HUES64 (cell line): ENCODE measurements at regions not wholly inside any gene's neighbourhood (a gene's known extent, or its start where the extent isn't known, plus 50 kb on each side); places are given as distances from the start of the nearest gene placed in this dataset.

ENCODE experiments used
- H3K27ac ChIP-seq: 2 replicates; pipeline ENCODE4 v1.7.0; 2013; ENCODE audit warnings: low read depth, low read length, inconsistent platforms
- H3K27me3 ChIP-seq: 2 replicates; pipeline ENCODE4 v1.6.1; 2013; ENCODE audit warnings: mild to moderate bottlenecking, low read length; ENCODE audit not compliant: insufficient read depth
- H3K36me3 ChIP-seq: 2 replicates; pipeline ENCODE4 v1.6.1; 2013; ENCODE audit warnings: mild to moderate bottlenecking, low read length; ENCODE audit not compliant: insufficient read depth
- H3K4me1 ChIP-seq: 2 replicates; pipeline ENCODE4 v1.6.1; 2013; ENCODE audit warnings: mild to moderate bottlenecking, low read length, moderate library complexity; ENCODE audit not compliant: insufficient read depth
- H3K4me3 ChIP-seq: 2 replicates; pipeline ENCODE4 v1.5.1; 2013; ENCODE audit warnings: mild to moderate bottlenecking, low read length, moderate library complexity
- H3K9ac ChIP-seq: 2 replicates; pipeline ENCODE4 v1.6.1; 2013; ENCODE audit warnings: mild to moderate bottlenecking, low read depth, low read length
- H3K9me3 ChIP-seq: 2 replicates; pipeline ENCODE4 v1.6.1; 2013; ENCODE audit warnings: low read depth, low read length; ENCODE audit not compliant: insufficient read depth
- WGBS: fragments of 150-250, 120-280 bp; methylation state at CpG from one replicate; pipeline ENCODE4 v1.1.7; 2013; ENCODE audit warnings: missing lambda C conversion rate; 5-methylcytosine and 5-hydroxymethylcytosine counted together

DNA sequence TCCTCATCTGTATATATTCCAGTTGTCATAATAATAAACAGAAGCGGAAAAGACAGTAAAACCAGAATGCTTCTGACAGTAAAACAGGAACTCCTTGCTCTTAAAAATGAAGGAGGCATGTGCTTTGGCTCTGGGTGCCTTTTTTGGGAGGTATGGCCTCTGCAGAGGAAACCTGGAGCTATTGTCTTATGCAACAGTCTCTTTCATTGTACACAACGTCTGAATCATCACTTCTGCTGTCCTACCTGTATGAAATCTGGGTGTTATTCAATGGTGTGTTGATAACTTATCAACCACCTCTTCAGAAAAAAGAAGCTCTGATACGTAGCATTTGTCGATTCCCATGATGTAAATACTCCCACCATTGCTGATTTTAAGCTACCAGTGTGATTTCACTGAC lies 64.8 kb downstream of the CDCA7 start:
- H3K4me3 ChIP-seq, result no peak overlapping the region
- H3K36me3 ChIP-seq, result no peaks in the 10 kb centered on the region
- H3K4me1 ChIP-seq, result peaks cover 15% of the 10 kb centered on the region
- no peak overlapping the region for H3K27ac ChIP-seq
- H3K9me3 ChIP-seq, result no peaks in the 10 kb centered on the region
- 94% methylated on average over 1 of the region's 4 CpGs for WGBS
- no peak overlapping the region for H3K9ac ChIP-seq
- peaks cover 2% of the 10 kb centered on the region; the same call in 1 of the 2 replicates for H3K27me3 ChIP-seq

DNA sequence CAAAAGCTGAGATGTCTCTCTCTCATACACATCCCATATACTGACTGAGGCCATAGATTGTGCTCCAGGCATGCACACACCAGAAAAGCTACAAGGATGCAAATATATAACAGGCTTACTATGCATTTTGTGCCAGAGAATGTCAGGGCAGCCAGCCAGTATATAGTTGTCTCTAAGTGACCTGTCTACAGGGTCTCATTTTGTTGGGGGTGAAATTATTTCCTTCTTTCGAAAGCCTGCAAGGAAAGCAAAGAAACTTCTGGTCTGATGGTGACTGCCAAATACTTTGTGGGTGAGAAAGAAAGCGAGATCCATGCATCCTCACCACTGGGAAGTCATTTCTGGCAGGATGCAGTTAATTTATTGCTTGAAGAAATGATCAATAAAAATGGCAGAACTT lies 70.2 kb downstream of the CDCA7 start:
- no peak overlapping the region for H3K9ac ChIP-seq
- H3K27me3 ChIP-seq, result peaks cover 2% of the 10 kb centered on the region; the same call in 1 of the 2 replicates
- H3K36me3 ChIP-seq, result no peaks in the 10 kb centered on the region
- no peak overlapping the region for H3K4me3 ChIP-seq
- no peak overlapping the region for H3K27ac ChIP-seq
- H3K4me1 ChIP-seq, result no peaks in the 10 kb centered on the region
- H3K9me3 ChIP-seq, result no peaks in the 10 kb centered on the region
- WGBS, result 96% methylated on average over 2 of the region's 2 CpGs

DNA sequence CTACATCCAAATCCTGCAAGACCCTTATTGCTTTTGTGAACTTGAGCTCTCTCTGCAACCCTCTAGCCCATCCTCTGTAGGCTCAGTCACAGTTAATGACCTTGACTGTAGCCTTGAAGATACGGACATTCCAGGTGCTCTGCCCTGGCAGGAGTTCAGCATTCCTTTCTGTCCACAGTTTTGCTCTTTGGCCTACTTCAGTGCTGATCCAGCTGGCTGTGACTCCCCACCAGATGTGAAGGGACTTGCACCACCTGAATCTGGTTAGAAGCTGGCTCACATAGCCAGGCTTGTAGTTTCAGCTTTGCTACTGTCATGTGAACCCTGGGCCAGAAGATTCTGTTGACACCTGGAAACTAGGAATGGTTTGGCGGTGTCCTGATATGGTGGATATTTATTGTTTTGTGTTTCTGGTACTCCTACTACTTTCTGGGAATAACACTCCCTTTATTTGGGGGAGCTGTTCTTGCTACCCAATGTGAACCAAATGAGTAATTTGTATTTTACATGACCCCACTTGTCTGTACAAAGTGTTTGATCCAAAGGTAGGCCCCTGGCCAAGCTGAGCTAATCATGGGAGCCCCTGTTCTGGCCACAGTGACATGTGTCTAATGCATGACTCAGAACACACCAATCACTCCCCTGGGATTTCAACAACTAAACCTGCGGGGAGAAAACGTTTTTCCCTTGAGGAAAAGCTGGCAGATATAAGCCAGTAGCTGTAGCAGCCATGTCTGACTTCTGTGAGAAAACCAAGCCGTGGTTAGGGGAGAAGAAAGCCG lies 73.4 kb downstream of the CDCA7 start:
- Histone ChIP-seq H3K4me3 (no peak overlapping the region), H3K9ac (no peak overlapping the region), H3K4me1 (no peaks in the 10 kb centered on the region), H3K9me3 (no peaks in the 10 kb centered on the region), H3K36me3 (no peaks in the 10 kb centered on the region), H3K27me3 (no peaks in the 10 kb centered on the region), H3K27ac (no peak overlapping the region)
- WGBS, result 91% methylated on average over 6 of the region's 6 CpGs

DNA sequence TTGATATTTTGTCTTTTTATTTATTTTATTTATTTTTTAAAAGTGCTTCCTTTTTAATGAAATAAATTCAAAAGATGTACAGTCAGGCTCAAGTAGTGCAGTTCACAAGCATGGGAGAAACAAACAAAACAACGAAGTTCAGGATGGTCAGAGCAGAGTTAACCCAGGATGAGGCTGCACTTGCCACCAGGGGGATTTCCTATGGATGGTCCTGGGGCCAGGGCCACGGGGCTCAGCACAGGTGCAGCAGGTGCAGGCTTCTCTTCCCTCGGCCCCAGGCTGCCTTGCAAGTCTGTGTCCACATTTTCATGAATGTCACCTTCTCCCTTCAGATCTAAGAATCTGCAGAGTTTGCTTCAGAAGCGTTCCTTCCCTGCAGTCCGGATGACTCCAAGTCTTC lies 76.5 kb downstream of the CDCA7 start:
- Histone ChIP-seq H3K36me3 (no peaks in the 10 kb centered on the region), H3K4me3 (no peak overlapping the region), H3K4me1 (no peaks in the 10 kb centered on the region), H3K9ac (no peak overlapping the region), H3K27me3 (no peaks in the 10 kb centered on the region), H3K9me3 (no peaks in the 10 kb centered on the region), H3K27ac (no peak overlapping the region)
- 87% methylated on average over 5 of the region's 5 CpGs for WGBS

DNA sequence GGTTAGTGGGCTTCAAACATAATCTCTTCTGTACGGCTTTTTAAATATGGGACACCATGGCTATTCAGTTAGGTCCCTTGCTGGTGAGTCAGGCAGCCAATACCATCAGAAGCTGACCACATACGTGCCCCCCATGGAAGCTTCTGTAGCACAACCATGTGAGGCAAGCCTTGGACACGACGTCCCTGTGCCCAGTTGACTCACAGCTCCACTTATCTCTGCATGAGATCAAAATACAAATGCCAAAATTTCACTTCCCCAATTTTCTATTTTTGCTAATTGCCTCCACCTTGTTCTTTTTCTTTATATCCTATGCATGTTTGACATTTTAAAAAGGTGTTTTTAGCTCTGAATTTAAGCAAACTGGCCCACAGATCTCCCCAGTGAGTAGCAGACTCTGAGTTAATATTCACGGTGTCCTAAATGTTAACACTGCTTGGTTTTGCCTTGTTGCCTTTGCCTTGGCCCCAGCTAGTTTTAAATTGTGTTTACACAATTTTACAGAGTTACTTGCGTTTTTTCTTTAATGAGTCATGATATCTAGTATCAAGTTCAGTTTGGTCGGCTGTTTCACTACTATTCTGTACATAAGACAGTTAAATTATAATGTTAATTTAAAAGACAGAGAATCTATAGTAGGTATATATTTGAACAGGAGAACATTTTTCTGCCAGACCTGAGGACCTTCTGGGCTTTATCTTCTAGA lies 77.5 kb downstream of the CDCA7 start:
- no peaks in the 10 kb centered on the region for H3K27me3 ChIP-seq
- WGBS, result 90% methylated on average over 7 of the region's 7 CpGs
- no peak overlapping the region for H3K9ac ChIP-seq
- H3K27ac ChIP-seq, result no peak overlapping the region
- H3K4me1 ChIP-seq, result no peaks in the 10 kb centered on the region
- H3K4me3 ChIP-seq, result no peak overlapping the region
- H3K9me3 ChIP-seq, result no peaks in the 10 kb centered on the region
- no peaks in the 10 kb centered on the region for H3K36me3 ChIP-seq

DNA sequence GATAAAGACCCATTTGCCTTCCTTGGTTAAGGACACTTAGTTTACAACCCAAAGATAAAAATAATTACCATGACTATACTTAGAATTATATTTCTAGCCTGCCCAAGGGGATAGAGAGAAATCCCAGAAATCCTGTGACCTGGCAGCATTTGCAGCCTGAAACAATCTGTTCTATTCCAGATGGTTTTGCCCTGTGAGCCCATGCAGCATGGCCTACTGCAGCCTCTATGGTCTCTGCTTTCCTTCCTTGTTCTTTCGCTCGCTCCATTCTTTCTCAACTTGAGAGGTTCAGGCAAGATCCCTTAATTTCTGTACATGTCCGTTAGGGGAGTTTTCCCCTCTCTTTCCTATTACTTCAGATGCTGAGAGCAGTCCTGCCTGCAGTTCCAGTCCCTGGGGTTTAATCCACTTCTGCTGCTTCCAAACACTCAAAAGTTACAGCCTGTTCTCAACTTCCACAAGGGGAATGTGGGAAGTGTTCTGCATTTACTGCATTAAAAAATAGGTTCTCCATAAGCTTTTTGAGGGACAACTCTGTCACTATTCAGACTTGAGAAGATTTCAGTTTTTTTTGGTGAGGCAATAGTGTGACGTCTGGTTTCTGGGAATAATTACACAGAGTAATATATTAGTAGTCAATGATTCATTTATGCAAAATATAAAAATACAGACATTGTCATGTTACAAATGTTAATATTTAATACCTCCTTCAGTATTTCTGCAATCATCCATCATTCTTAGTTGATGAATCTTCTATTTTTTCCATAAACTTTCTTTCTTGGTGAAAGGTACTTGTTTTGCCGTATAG lies 80.3 kb downstream of the CDCA7 start:
- Histone ChIP-seq H3K36me3 (no peaks in the 10 kb centered on the region), H3K9me3 (no peaks in the 10 kb centered on the region), H3K9ac (no peak overlapping the region), H3K27ac (no peak overlapping the region), H3K4me3 (no peak overlapping the region), H3K27me3 (no peaks in the 10 kb centered on the region), H3K4me1 (no peaks in the 10 kb centered on the region)
- 97% methylated on average over 3 of the region's 5 CpGs for WGBS

DNA sequence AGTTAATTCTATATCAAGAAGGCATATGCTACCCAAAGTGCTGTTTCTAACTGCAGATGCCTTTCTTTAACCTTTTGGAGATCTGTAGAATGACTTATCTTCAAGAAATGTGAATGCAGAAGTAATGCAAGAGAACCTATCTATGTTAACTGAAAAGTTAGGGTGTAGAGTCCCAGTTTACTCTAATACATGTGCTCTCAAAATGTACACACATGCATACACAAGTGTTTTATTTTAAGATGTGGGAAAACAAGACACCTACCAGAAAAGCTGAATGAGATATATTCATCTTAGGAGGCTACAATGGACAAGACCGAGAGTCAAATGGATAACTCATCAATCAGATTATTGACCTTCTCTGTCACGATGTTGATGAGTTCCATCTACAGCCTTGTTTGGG lies 80.9 kb downstream of the CDCA7 start:
- H3K4me3 ChIP-seq, result no peak overlapping the region
- H3K9ac ChIP-seq, result no peak overlapping the region
- no peaks in the 10 kb centered on the region for H3K27me3 ChIP-seq
- no peak overlapping the region for H3K27ac ChIP-seq
- no peaks in the 10 kb centered on the region for H3K4me1 ChIP-seq
- no peaks in the 10 kb centered on the region for H3K9me3 ChIP-seq
- H3K36me3 ChIP-seq, result no peaks in the 10 kb centered on the region
- WGBS, result 87% methylated on average over 2 of the region's 2 CpGs

DNA sequence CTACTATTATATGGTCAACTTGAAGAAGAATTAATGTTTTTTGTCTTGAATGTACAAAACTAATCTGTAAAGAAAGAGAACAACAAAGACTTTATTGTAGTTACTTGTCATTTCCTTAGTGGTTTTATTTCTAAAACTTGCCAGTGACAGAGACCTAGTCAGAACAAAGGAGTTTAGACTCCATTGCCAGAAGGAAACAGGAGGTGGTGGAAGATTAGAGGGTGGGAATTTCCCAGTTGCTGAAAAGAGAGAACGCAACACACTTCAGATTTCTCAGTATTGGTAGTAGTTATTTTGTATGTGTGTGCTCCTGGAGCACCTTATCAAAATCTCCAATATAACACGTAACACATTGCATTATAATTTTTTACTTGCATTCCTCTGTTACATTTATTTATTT lies 81.4 kb downstream of the CDCA7 start:
- Histone ChIP-seq H3K9ac (no peak overlapping the region), H3K27ac (no peak overlapping the region), H3K27me3 (no peaks in the 10 kb centered on the region), H3K4me3 (no peak overlapping the region), H3K4me1 (no peaks in the 10 kb centered on the region), H3K36me3 (no peaks in the 10 kb centered on the region), H3K9me3 (no peaks in the 10 kb centered on the region)
- 100% methylated on average over 1 of the region's 2 CpGs for WGBS

DNA sequence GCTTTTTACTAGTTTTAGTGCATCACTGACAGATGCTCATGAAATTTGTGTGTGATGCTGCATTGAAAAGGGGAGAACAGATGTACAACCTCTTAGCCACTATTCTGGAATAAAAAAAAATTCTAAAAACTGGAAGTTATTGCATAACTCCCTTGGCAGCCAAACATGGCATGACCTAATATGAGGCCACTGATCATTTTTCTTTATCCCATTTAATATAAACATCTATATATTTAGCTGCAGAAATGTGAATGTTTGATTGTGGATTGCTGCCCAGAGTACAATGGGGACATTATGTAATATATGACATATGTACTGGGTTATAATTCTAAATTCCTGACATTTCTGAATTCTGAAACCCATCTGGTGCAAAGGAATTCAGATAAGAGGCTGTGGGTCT lies 86.5 kb downstream of the CDCA7 start:
- Histone ChIP-seq H3K9me3 (no peaks in the 10 kb centered on the region), H3K36me3 (no peaks in the 10 kb centered on the region), H3K27me3 (no peaks in the 10 kb centered on the region), H3K4me1 (no peaks in the 10 kb centered on the region), H3K4me3 (no peak overlapping the region), H3K27ac (no peak overlapping the region), H3K9ac (no peak overlapping the region)

DNA sequence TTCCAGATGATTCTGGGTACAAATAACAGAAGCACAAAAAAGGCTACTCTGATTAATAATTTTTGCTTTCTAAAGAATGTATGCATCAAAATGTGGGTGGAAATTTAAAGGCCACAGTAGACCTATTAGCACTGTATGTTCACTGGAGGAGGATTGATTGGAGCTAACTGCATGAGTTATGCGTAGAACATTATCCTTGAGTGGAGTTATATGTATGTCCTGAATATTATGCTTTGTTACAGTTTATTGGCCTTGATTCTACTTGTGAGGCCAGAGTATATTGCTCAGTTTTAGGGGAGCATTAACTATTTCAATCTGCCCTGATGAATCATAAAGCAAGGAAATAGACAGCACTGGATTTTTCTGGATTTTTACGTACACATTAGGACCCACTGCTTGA lies 87.9 kb downstream of the CDCA7 start:
- Histone ChIP-seq H3K4me3 (no peak overlapping the region), H3K36me3 (no peaks in the 10 kb centered on the region), H3K27ac (no peak overlapping the region), H3K27me3 (no peaks in the 10 kb centered on the region), H3K9me3 (no peaks in the 10 kb centered on the region), H3K4me1 (no peaks in the 10 kb centered on the region), H3K9ac (no peak overlapping the region)
- WGBS, result 99% methylated on average over 2 of the region's 2 CpGs

DNA sequence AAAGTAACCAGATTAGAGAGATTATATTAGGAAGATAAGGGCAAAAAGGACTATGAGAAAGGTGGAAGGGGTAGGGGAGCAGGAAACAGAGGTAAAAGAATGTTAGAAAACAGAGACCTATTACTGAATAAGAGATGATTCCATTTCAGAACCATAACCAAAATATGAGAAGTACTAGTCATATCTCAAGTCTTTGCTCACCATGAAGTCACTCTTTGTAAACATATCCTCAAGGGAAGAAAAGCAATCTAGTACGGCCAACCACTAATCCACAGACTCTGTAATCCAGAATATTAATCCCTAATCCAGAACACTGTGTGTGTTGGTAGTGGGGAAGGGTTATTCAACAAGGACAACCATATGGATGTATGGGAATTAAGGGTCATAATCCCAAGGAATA lies 92.0 kb downstream of the CDCA7 start:
- no CpG with 5 or more reads among the region's 1 CpG for WGBS
- Histone ChIP-seq H3K36me3 (no peaks in the 10 kb centered on the region), H3K27ac (no peak overlapping the region), H3K4me1 (peaks cover 6% of the 10 kb centered on the region; the same call in 1 of the 2 replicates), H3K9ac (no peak overlapping the region), H3K27me3 (no peaks in the 10 kb centered on the region), H3K9me3 (no peaks in the 10 kb centered on the region), H3K4me3 (no peak overlapping the region)
